BJ (cell line): ENCODE measurements at regions not wholly inside any gene's neighbourhood (a gene's known extent, or its start where the extent isn't known, plus 50 kb on each side); places are given as distances from the start of the nearest gene placed in this dataset.

Source experiments
- CTCF ChIA-PET: fragments of 350-600 bp; formaldehyde crosslinking; extraction: SDS; loops from one replicate; lab custom pipeline; 2021; ENCODE audit warnings: antibody characterized with exemption, inconsistent platforms; lab: Yijun Ruan, JAX
- POLR2A ChIA-PET: fragments of 300-600 bp; sonication (Branson Sonifier 250); formaldehyde crosslinking; extraction: SDS; loops from one replicate; lab custom pipeline; 2021; ENCODE audit warnings: antibody characterized with exemption; lab: Charles Lee
- DNase-seq: peaks from one replicate; pipeline ENCODE4 v3.0.0-alpha.2; 2011; ENCODE audit warnings: low read depth
- H3K27me3 ChIP-seq: 2 replicates; pipeline ENCODE4 v1.6.0; 2011; ENCODE audit warnings: low read length; ENCODE audit not compliant: control insufficient read depth, insufficient read depth
- H3K36me3 ChIP-seq: 2 replicates; pipeline ENCODE4 v1.5.1; 2011; ENCODE audit warnings: low read length; ENCODE audit not compliant: control insufficient read depth, insufficient read depth
- H3K4me3 ChIP-seq: 2 replicates; pipeline ENCODE4 v1.5.1; 2011; ENCODE audit warnings: low read depth, mild to moderate bottlenecking, control low read depth, low read length
- CTCF ChIP-seq: IDR thresholded peaks from 2 replicates; pipeline ENCODE4 v1.5.1; 2011; ENCODE audit warnings: low read depth, mild to moderate bottlenecking, control low read depth, inconsistent platforms, low read length, moderate library complexity; ENCODE audit not compliant: insufficient read depth

GRCh38 chr10:36581237-36581636 is 544.2 kb upstream of the ANKRD30A start:
- no peak for DNase-seq
- no peaks in the 10 kb centered on the region for H3K36me3 ChIP-seq
- H3K27me3 ChIP-seq: no peaks in the 10 kb centered on the region
- H3K4me3 ChIP-seq: no peak overlapping the region
- no peak for TF ChIP-seq CTCF
- POLR2A ChIA-PET: no interaction called here
- CTCF ChIA-PET: no interaction called here

GRCh38 chr10:36578306-36578705 is 547.1 kb upstream of the ANKRD30A start:
- ChIA-PET POLR2A (no interaction called here), CTCF (no interaction called here)
- no peak for TF ChIP-seq CTCF

GRCh38 chr10:36577126-36577525 is 548.3 kb upstream of the ANKRD30A start:
- no peak for DNase-seq
- H3K27me3 ChIP-seq: no peaks in the 10 kb centered on the region
- no peak overlapping the region for H3K4me3 ChIP-seq
- no peak for TF ChIP-seq CTCF
- ChIA-PET CTCF (no interaction called here), POLR2A (no interaction called here)
- no peaks in the 10 kb centered on the region for H3K36me3 ChIP-seq

More at GRCh38 chr10:36578306-36578705, 547.1 kb upstream of the ANKRD30A start:
- peak; percentile 74 for DNase-seq
- H3K27me3 ChIP-seq: no peaks in the 10 kb centered on the region
- H3K4me3 ChIP-seq: no peak overlapping the region
- no peaks in the 10 kb centered on the region for H3K36me3 ChIP-seq

- CTCF ChIA-PET: no interaction called here
- POLR2A ChIA-PET: no interaction called here
- peak; percentile 59 for DNase-seq
Measured at GRCh38 chr10:36574207-36574606, 551.2 kb upstream of the ANKRD30A start.

GRCh38 chr10:36573246-36573645 is 552.2 kb upstream of the ANKRD30A start:
- no peaks in the 10 kb centered on the region for H3K27me3 ChIP-seq
- POLR2A ChIA-PET: no interaction called here
- DNase-seq: no peak
- CTCF ChIA-PET: no interaction called here
- TF ChIP-seq CTCF: no peak
- H3K36me3 ChIP-seq: no peaks in the 10 kb centered on the region
- H3K4me3 ChIP-seq: no peak overlapping the region

More at GRCh38 chr10:36574207-36574606, 551.2 kb upstream of the ANKRD30A start:
- Histone ChIP-seq H3K36me3 (no peaks in the 10 kb centered on the region), H3K27me3 (no peaks in the 10 kb centered on the region), H3K4me3 (no peak overlapping the region)
- TF ChIP-seq CTCF: no peak
